ENCODE measurements at regions not wholly inside any gene's neighbourhood (a gene's known extent, or its start where the extent isn't known, plus 50 kb on each side); places are given as distances from the start of the nearest gene placed in this dataset.

DNA sequence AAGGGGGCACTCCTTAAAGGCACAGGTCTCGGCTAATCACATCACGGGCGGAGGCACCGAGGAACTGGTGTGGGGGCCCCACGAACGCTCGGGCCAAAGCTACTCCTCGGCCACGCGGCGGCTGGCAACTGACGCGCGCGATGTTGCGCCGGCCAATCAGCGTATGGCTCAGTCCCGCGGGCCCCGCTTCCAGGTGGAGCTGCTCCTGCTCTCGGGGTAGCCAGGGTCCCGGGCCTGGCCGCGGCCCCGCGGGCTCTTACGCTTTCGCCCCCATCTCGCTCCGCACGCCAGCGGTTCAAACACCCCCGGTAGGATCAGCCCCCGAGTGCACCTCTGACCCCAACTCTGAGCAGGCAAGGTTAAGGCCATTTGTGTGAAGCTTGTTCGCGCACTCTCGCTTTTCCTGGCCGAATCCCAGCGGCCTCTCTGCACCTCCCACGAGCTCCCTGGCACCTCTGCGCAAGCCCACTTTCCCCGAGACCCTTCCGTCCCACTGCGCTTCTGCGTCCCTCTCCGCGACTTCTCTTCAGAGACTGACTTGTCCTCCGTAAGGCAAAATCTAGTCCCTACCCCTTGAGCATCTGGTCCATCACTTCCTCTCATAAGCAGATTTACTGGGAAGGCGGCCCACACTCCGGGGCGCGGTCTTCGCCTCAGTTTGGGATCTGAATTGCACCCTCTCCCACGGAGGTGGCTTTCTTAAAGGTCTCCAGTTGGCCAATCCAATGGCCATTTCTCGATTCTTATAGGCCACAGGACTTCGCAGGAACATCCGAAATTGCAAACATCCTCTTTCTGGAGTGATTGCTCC, 200.9 kb upstream of the TBX20 start:
- H3K9me3 ChIP-seq (replicated peaks; ENCODE audit: control insufficient read depth, insufficient read depth, low read depth, low read length) = no peaks in the 10 kb centered on the region
- POLR2A ChIA-PET = interaction anchor here (0.6 kb wide), 1 partner anchor 20 kb away, joined by 3 read pairs; no protein-coding TSS in a partner anchor
- no peak overlapping the region for H3K9ac ChIP-seq (ENCODE audit: insufficient read depth in 1 of 2, low read depth in 2 of 2, low read length in 2 of 2)
- no peak for TF ChIP-seq ILF3 (IDR thresholded peaks at IDR 0.05; ENCODE audit: borderline replicate concordance)
- no peak for TF ChIP-seq TEAD4 (IDR thresholded peaks at IDR 0.05; ENCODE audit: low read length)
- TF ChIP-seq TEAD4 (CRISPR knock-in tag; IDR thresholded peaks at IDR 0.05; ENCODE audit: borderline replicate concordance) = no peak
- TF ChIP-seq ILK (tag; IDR thresholded peaks at IDR 0.05; ENCODE audit: borderline replicate concordance, low read depth) = no peak
- TF ChIP-seq IFI16 (CRISPR knock-in tag; IDR thresholded peaks at IDR 0.05) = no peak
- TF ChIP-seq PURB (CRISPR knock-in tag; IDR thresholded peaks at IDR 0.05; ENCODE audit: low read depth) = no peak
- no peak for TF ChIP-seq ZNF124 (CRISPR knock-in tag; IDR thresholded peaks at IDR 0.05)
- no peak for TF ChIP-seq MYBL2 (IDR thresholded peaks at IDR 0.05; ENCODE audit: low read depth)
- TF ChIP-seq MYBL2 (CRISPR knock-in tag; IDR thresholded peaks at IDR 0.05; ENCODE audit: borderline replicate concordance) = no peak
- TF ChIP-seq ZNF780A (CRISPR knock-in tag; IDR thresholded peaks at IDR 0.05) = no peak
- no peak for TF ChIP-seq RNF2 (IDR thresholded peaks at IDR 0.05)
- no peak for TF ChIP-seq PYGO2 (tag; IDR thresholded peaks at IDR 0.05)
- TF ChIP-seq ZNF764 (CRISPR knock-in tag; IDR thresholded peaks at IDR 0.05; ENCODE audit: low read depth) = no peak
- CTCF ChIA-PET (ENCODE audit: low intra/inter-chr PET ratio) = no interaction called here
- H4K20me1 ChIP-seq (replicated peaks; ENCODE audit: control insufficient read depth, insufficient read depth, low read length) = no peaks in the 10 kb centered on the region; the same call in 1 of the 2 replicates
- H3K4me2 ChIP-seq (ENCODE audit: insufficient read depth, low read length) = no peak overlapping the region
- no TSS peak for BruUV-seq (replicated peaks)
- H3K36me3 ChIP-seq (ENCODE audit: control insufficient read depth, insufficient read depth, low read length) = no peaks in the 10 kb centered on the region
- H2AFZ ChIP-seq (ENCODE audit: low read depth, low read length) = no peak overlapping the region
- no peak overlapping the region for H3K27ac ChIP-seq (ENCODE audit: extremely low read depth, low read depth, low read length)
- in situ Hi-C loops (cut with MboI) (no loop called here), intact Hi-C loops (cut with micrococcal nuclease) (no loop called here)
- DNase-seq (ENCODE audit: extremely low read depth in 1 of 4, low spot score in 3 of 4) = no peak
- ATAC-seq = no peak
- no peaks in the 10 kb centered on the region for H3K9me1 ChIP-seq (ENCODE audit: control insufficient read depth, insufficient read depth, low read length)
- no peaks in the 10 kb centered on the region for H3K79me2 ChIP-seq (ENCODE audit: control insufficient read depth, insufficient read depth, low read length)
- 16% methylated on average over 58 of the region's 58 CpGs for WGBS (ENCODE audit: insufficient coverage, low coverage, missing lambda C conversion rate)
- H3K27me3 ChIP-seq (ENCODE audit: control insufficient read depth in 2 of 2, insufficient read depth in 2 of 2, low read length in 2 of 2) = peaks cover 0 to 9% of the 10 kb centered on the region in 2 experiments; a peak in 2 of 5 replicates
- no peak overlapping the region for H3K4me3 ChIP-seq
- peaks cover 0 to 4% of the 10 kb centered on the region in 2 experiments; a peak in 1 of 5 replicates for H3K4me1 ChIP-seq (replicated peaks in 1 of 2; ENCODE audit: control insufficient read depth in 2 of 2, insufficient read depth in 2 of 2, low read length in 2 of 2)
- FAIRE-seq = no peak
